IMR-90 (cell line): ENCODE measurements at regions not wholly inside any gene's neighbourhood (a gene's known extent, or its start where the extent isn't known, plus 50 kb on each side); places are given as distances from the start of the nearest gene placed in this dataset.

Source experiments
- ATAC-seq: fragments of 200-7000 bp; cut with Tn5 transposase; 2 replicates; pipeline ENCODE4 v1.9.1; 2020; ENCODE audit warnings: low read depth, mild to moderate bottlenecking, moderate library complexity
- BruUV-seq: library from RNA; stranded (reverse); fragments of 400-500 nt; replicated peaks from 2 replicates; lab custom pipeline; 2021; lab: Mats Ljungman, UMichigan
- CTCF ChIA-PET: fragments of 300-600 bp; formaldehyde crosslinking; extraction: SDS; loops from one replicate; lab custom pipeline; 2021; ENCODE audit warnings: antibody characterized with exemption; lab: Yijun Ruan, JAX
- POLR2A ChIA-PET: fragments of 300-600 bp; sonication (Branson Sonifier 250); formaldehyde crosslinking; loops from one replicate; lab custom pipeline; 2022; ENCODE audit warnings: antibody characterized with exemption; ENCODE audit not compliant: unreplicated experiment; lab: Charles Lee
- DNase-seq: peaks from one replicate; pipeline ENCODE4 v3.0.0; 2013
- H2AFZ ChIP-seq: replicated peaks from 2 replicates; pipeline ENCODE3; 2013; ENCODE audit warnings: low read length, mild to moderate bottlenecking; ENCODE audit not compliant: poor library complexity
- H2AK5ac ChIP-seq: 2 replicates; pipeline ENCODE4 v1.6.1; 2013; ENCODE audit warnings: low read depth, low read length, inconsistent platforms
- H2AK9ac ChIP-seq: replicated peaks from 2 replicates; pipeline ENCODE3; 2013; ENCODE audit warnings: mild to moderate bottlenecking, low read depth, low read length, moderate library complexity; ENCODE audit not compliant: poor library complexity
- H2BK120ac ChIP-seq: 2 replicates; pipeline ENCODE4 v1.6.1; 2013; ENCODE audit warnings: low read depth, low read length, inconsistent platforms
- H2BK15ac ChIP-seq: 3 replicates; pipeline ENCODE4 v1.6.1; 2013; ENCODE audit warnings: low read depth, low read length, inconsistent platforms
- H2BK20ac ChIP-seq: 2 replicates; pipeline ENCODE4 v1.6.1; 2013; ENCODE audit warnings: low read depth, mild to moderate bottlenecking, inconsistent platforms, low read length, moderate library complexity
- H2BK5ac ChIP-seq: 2 replicates; pipeline ENCODE4 v1.6.1; 2013; ENCODE audit warnings: mild to moderate bottlenecking, low read depth, low read length, inconsistent platforms; ENCODE audit not compliant: poor library complexity, severe bottlenecking
- H3K14ac ChIP-seq: replicated peaks from 2 replicates; pipeline ENCODE4 v1.6.1; 2013; ENCODE audit warnings: low read depth, low read length, inconsistent platforms
- H3K18ac ChIP-seq: 2 replicates; pipeline ENCODE4 v1.6.1; 2013; ENCODE audit warnings: low read depth, low read length, control low read depth
- H3K23ac ChIP-seq: 2 replicates; pipeline ENCODE4 v1.6.1; 2013; ENCODE audit warnings: low read depth, low read length, inconsistent platforms
- H3K27ac ChIP-seq: 2 replicates; pipeline ENCODE4 v1.5.1; 2013; ENCODE audit warnings: mild to moderate bottlenecking, control low read depth, low read length; ENCODE audit not compliant: insufficient read depth
- H3K27me3 ChIP-seq: 2 replicates; pipeline ENCODE4 v1.6.1; 2013; ENCODE audit warnings: low read length; ENCODE audit not compliant: control insufficient read depth, insufficient read depth
- H3K36me3 ChIP-seq: 2 replicates; pipeline ENCODE4 v1.6.1; 2013; ENCODE audit warnings: low read length, mixed read lengths; ENCODE audit not compliant: control insufficient read depth, insufficient read depth
- H3K4ac ChIP-seq: 2 replicates; pipeline ENCODE4 v1.6.1; 2013; ENCODE audit warnings: low read depth, low read length, inconsistent platforms
- H3K4me1 ChIP-seq: 2 replicates; pipeline ENCODE4 v1.6.1; 2013; ENCODE audit warnings: low read length, mixed read lengths; ENCODE audit not compliant: control insufficient read depth, insufficient read depth
- H3K4me2 ChIP-seq: 2 replicates; pipeline ENCODE4 v1.6.1; 2013; ENCODE audit warnings: low read depth, mild to moderate bottlenecking, control low read depth, low read length, moderate library complexity
- H3K4me3 ChIP-seq: 2 replicates; pipeline ENCODE4 v1.5.1; 2013; ENCODE audit warnings: low read depth, mild to moderate bottlenecking, control low read depth, low read length, moderate library complexity; ENCODE audit not compliant: insufficient read depth
- H3K56ac ChIP-seq: 2 replicates; pipeline ENCODE4 v1.6.1; 2013; ENCODE audit warnings: low read length, inconsistent platforms; ENCODE audit not compliant: insufficient read depth; ENCODE audit errors: extremely low read depth
- H3K79me1 ChIP-seq, 2 experiments: 2 replicates each; pipeline ENCODE4 v1.6.1; 2013; ENCODE audit warnings: low read length in 2 of 2, inconsistent platforms in 1 of 2, low read depth in 1 of 2
- H3K9ac ChIP-seq: 2 replicates; pipeline ENCODE4 v1.6.1; 2013; ENCODE audit warnings: low read depth, low read length, control low read depth
- H3K9me1 ChIP-seq: 2 replicates; pipeline ENCODE4 v1.6.1; 2013; ENCODE audit warnings: low read length, inconsistent platforms; ENCODE audit not compliant: insufficient read depth
- H3K9me3 ChIP-seq: 2 replicates; pipeline ENCODE4 v1.6.1; 2013; ENCODE audit warnings: low read length; ENCODE audit not compliant: control insufficient read depth, insufficient read depth
- H4K20me1 ChIP-seq: 2 replicates; pipeline ENCODE4 v1.6.1; 2013; ENCODE audit warnings: low read length, inconsistent platforms; ENCODE audit not compliant: insufficient read depth
- H4K5ac ChIP-seq: 2 replicates; pipeline ENCODE4 v1.6.1; 2013; ENCODE audit warnings: mild to moderate bottlenecking, low read depth, low read length, control low read depth
- H4K8ac ChIP-seq, 2 experiments: 2 replicates each; pipeline ENCODE4 v1.6.1; 2013; ENCODE audit warnings: low read depth in 2 of 2, low read length in 2 of 2, control low read depth in 1 of 2, inconsistent platforms in 1 of 2
- H4K91ac ChIP-seq: 2 replicates; pipeline ENCODE4 v1.6.1; 2013; ENCODE audit warnings: low read depth, low read length, inconsistent platforms; ENCODE audit not compliant: insufficient read depth
- BHLHE40 ChIP-seq: fragments of 150-350 bp; IDR thresholded peaks from 2 replicates; pipeline ENCODE4 v1.6.1; 2016; ENCODE audit warnings: mild to moderate bottlenecking, low read depth, low read length
- CEBPB ChIP-seq: IDR thresholded peaks from 2 replicates; pipeline ENCODE4 v1.6.1; 2012; ENCODE audit warnings: low read depth, low read length, improper control_type of control experiment
- CHD1 ChIP-seq: IDR thresholded peaks from 2 replicates; pipeline ENCODE4 v1.6.1; 2012; ENCODE audit warnings: low read depth, low read length, improper control_type of control experiment
- ELK1 ChIP-seq: fragments of 150-350 bp; IDR thresholded peaks from 2 replicates; pipeline ENCODE4 v1.6.1; 2016; ENCODE audit warnings: low read depth, mild to moderate bottlenecking, low read length, moderate library complexity, borderline replicate concordance
- FOS ChIP-seq: fragments of 150-350 bp; IDR thresholded peaks from 2 replicates; pipeline ENCODE4 v1.6.1; 2016; ENCODE audit warnings: low read depth, low read length
- MAFK ChIP-seq: IDR thresholded peaks from 2 replicates; pipeline ENCODE4 v1.6.1; 2012; ENCODE audit warnings: low read depth, low read length, improper control_type of control experiment
- MAZ ChIP-seq: IDR thresholded peaks from 2 replicates; pipeline ENCODE4 v1.6.1; 2012; ENCODE audit warnings: low read depth, mild to moderate bottlenecking, low read length, improper control_type of control experiment, moderate library complexity, borderline replicate concordance
- MXI1 ChIP-seq: IDR thresholded peaks from 2 replicates; pipeline ENCODE4 v1.6.1; 2012; ENCODE audit warnings: low read depth, mild to moderate bottlenecking, low read length, moderate library complexity, borderline replicate concordance
- NFE2L2 ChIP-seq: fragments of 150-350 bp; IDR thresholded peaks from 2 replicates; pipeline ENCODE4 v1.6.1; 2016; ENCODE audit warnings: low read depth, mild to moderate bottlenecking, low read length
- POLR2A ChIP-seq: IDR thresholded peaks from 2 replicates; pipeline ENCODE4 v1.6.1; 2012; ENCODE audit warnings: mild to moderate bottlenecking, low read depth, low read length
- RAD21 ChIP-seq: IDR thresholded peaks from 2 replicates; pipeline ENCODE4 v1.6.1; 2012; ENCODE audit warnings: low read length, improper control_type of control experiment
- RCOR1 ChIP-seq: IDR thresholded peaks from 2 replicates; pipeline ENCODE4 v1.6.1; 2012; ENCODE audit warnings: mild to moderate bottlenecking, low read length, improper control_type of control experiment; ENCODE audit not compliant: insufficient replicate concordance
- RFX5 ChIP-seq: IDR thresholded peaks from 2 replicates; pipeline ENCODE4 v1.8.0; 2012; ENCODE audit warnings: low read depth, mild to moderate bottlenecking, low read length, moderate library complexity
- SMC3 ChIP-seq: fragments of 150-350 bp; IDR thresholded peaks from 2 replicates; pipeline ENCODE4 v1.6.1; 2016; ENCODE audit warnings: low read depth, mild to moderate bottlenecking, antibody characterized with exemption, low read length, moderate library complexity
- USF2 ChIP-seq: fragments of 150-350 bp; IDR thresholded peaks from 2 replicates; pipeline ENCODE4 v1.6.1; 2017; ENCODE audit warnings: mild to moderate bottlenecking, antibody characterized with exemption, low read length, low read depth
- WGBS, 2 experiments: methylation state at CpG; one replicate each; pipeline versions ENCODE4 v1.1.5 to v1.1.7; 2013; ENCODE audit warnings: missing lambda C conversion rate in 2 of 2; ENCODE audit not compliant: insufficient read length in 1 of 2; ENCODE audit errors: extremely low coverage in 2 of 2; 5-methylcytosine and 5-hydroxymethylcytosine counted together
- dilution Hi-C: fragments of 300-500 bp; cut with HindIII; formaldehyde crosslinking; loops from one replicate; pipeline ENCODE4 v1.14.3; 2018; ENCODE audit warnings: low sequenced_read_pairs; ENCODE audit not compliant: unreplicated experiment
- in situ Hi-C: fragments of 300-500 bp; cut with MboI; formaldehyde crosslinking; loops from 3 replicates; pipeline ENCODE4 v1.14.3; 2019; ENCODE audit warnings: low sequenced_read_pairs, inconsistent platforms, mixed read lengths
- intact Hi-C: fragments of 100-400 bp; cut with micrococcal nuclease; formaldehyde crosslinking; loops from 2 replicates; pipeline ENCODE4 v1.10.0; 2022
- TF ChIP-seq, protein P1 (sequence below): conservative IDR thresholded peaks from 2 replicates; pipeline ENCODE4 v1.5.1; 2012; ENCODE audit warnings: mild to moderate bottlenecking, low read depth, low read length, improper control_type of control experiment

- Histone ChIP-seq H2AK9ac (no peak overlapping the region), H3K27me3 (no peaks in the 10 kb centered on the region), H2AK5ac (no peak overlapping the region), H4K5ac (no peak overlapping the region), H3K79me1 (0 out of 4 replicates have a peak, but pooled peaks cover 0 to 2% of the 10 kb centered on the region in 2 experiments), H3K9me3 (no peaks in the 10 kb centered on the region), H3K4me2 (no peak overlapping the region), H2BK120ac (no peak overlapping the region), H3K18ac (no peak overlapping the region), H4K91ac (no peak overlapping the region), H4K20me1 (no peaks in the 10 kb centered on the region), H3K36me3 (no peaks in the 10 kb centered on the region), H2BK20ac (no peak overlapping the region), H4K8ac (no peak overlapping the region), H3K56ac (no peak overlapping the region), H3K9me1 (peaks cover 3% of the 10 kb centered on the region), H2BK5ac (no peak overlapping the region), H3K14ac (no peak overlapping the region), H3K4ac (no peak overlapping the region), H3K23ac (no peak overlapping the region), H3K9ac (no peak overlapping the region), H3K4me3 (no peak overlapping the region), H3K27ac (no peak overlapping the region), H3K4me1 (peaks cover 6% of the 10 kb centered on the region), H2BK15ac (no peak overlapping the region), H2AFZ (no peak overlapping the region)
- WGBS, 2 experiments, result no CpG with 5 or more reads among the region's 2 CpGs
- dilution Hi-C loops, result no loop called here
- POLR2A ChIA-PET, result no interaction called here
- no peak for DNase-seq
- CTCF ChIA-PET, result interaction anchor here (0.6 kb wide), 1 partner anchor 67 kb away, joined by 3 read pairs; no protein-coding TSS in a partner anchor
- TF ChIP-seq MAFK (no peak), MXI1 (no peak), FOS (no peak), BHLHE40 (no peak), RFX5 (no peak), RCOR1 (no peak), ELK1 (no peak), SMC3 (no peak), CHD1 (no peak), RAD21 (no peak), MAZ (no peak), NFE2L2 (no peak), CEBPB (no peak), USF2 (no peak), POLR2A (no peak)
- TF ChIP-seq, protein P1, sequence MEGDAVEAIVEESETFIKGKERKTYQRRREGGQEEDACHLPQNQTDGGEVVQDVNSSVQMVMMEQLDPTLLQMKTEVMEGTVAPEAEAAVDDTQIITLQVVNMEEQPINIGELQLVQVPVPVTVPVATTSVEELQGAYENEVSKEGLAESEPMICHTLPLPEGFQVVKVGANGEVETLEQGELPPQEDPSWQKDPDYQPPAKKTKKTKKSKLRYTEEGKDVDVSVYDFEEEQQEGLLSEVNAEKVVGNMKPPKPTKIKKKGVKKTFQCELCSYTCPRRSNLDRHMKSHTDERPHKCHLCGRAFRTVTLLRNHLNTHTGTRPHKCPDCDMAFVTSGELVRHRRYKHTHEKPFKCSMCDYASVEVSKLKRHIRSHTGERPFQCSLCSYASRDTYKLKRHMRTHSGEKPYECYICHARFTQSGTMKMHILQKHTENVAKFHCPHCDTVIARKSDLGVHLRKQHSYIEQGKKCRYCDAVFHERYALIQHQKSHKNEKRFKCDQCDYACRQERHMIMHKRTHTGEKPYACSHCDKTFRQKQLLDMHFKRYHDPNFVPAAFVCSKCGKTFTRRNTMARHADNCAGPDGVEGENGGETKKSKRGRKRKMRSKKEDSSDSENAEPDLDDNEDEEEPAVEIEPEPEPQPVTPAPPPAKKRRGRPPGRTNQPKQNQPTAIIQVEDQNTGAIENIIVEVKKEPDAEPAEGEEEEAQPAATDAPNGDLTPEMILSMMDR, result no peak
- ATAC-seq, result no peak
- intact Hi-C loops, result no loop called here
- no TSS peak for BruUV-seq
- in situ Hi-C loops, result no loop called here
Measured at GRCh38 chr12:66032739-66033138, 97.8 kb downstream of the LLPH start.
